Right cardiac atrium (tissue), 5 donors: ENCODE measurements at regions not wholly inside any gene's neighbourhood (a gene's known extent, or its start where the extent isn't known, plus 50 kb on each side); places are given as distances from the start of the nearest gene placed in this dataset.
"Not testable (repeated sequence)": the region's sequence is repeated elsewhere in the genome, so short reads cannot be mapped to it uniquely, and the experiment has no call there.

Experiments
- ATAC-seq, 2 donors: fragments of 200-7000 bp; cut with Tn5 transposase; one replicate each; pipeline versions ENCODE4 v1.8.0 to v1.9.1; 2020; ENCODE audit warnings: moderate library complexity in 2 of 2, mild to moderate bottlenecking in 1 of 2
- DNase-seq, 3 donors: peaks; one replicate each; pipeline ENCODE4 v3.0.0-alpha.2; 2020
- H3K27ac ChIP-seq: one replicate; pipeline ENCODE4 v1.5.1; 2013; ENCODE audit warnings: mild to moderate bottlenecking, low read length, control low read depth, moderate library complexity
- H3K27me3 ChIP-seq: one replicate; pipeline ENCODE4 v1.6.1; 2013; ENCODE audit not compliant: control insufficient read depth, insufficient read depth
- H3K4me1 ChIP-seq: one replicate; pipeline ENCODE4 v1.6.1; 2013; ENCODE audit warnings: low read length; ENCODE audit not compliant: control insufficient read depth, insufficient read depth
- H3K4me3 ChIP-seq: one replicate; pipeline ENCODE4 v1.5.1; 2013; ENCODE audit warnings: low read length, control low read depth
- H3K9me3 ChIP-seq: one replicate; pipeline ENCODE4 v1.6.1; 2013; ENCODE audit warnings: low read length; ENCODE audit not compliant: control insufficient read depth
- WGBS: extraction: QIAGEN DNeasy Blood & Tissue Kit; methylation state at CpG from one replicate; pipeline ENCODE4 v1.1.7; 2013; 5-methylcytosine and 5-hydroxymethylcytosine counted together
- intact Hi-C, 4 donors: fragments of 100-400 bp; cut with DNase I; formaldehyde crosslinking; loops; one replicate each; pipeline versions ENCODE4 v1.11.0 to v1.14.0; 2022 to 2023
- donor health status: healthy with polysubstance abuse.
- donor health status: DM: no; HTN: yes; CAD: no.
- donor health status: DM: no; HTN: no; CAD: no.
- donor health status: DM: no; HTN: yes; CAD: no; lungs with severe emphysema.
- donor health status: DM: yes; HTN: yes; CAD: no.

DNA sequence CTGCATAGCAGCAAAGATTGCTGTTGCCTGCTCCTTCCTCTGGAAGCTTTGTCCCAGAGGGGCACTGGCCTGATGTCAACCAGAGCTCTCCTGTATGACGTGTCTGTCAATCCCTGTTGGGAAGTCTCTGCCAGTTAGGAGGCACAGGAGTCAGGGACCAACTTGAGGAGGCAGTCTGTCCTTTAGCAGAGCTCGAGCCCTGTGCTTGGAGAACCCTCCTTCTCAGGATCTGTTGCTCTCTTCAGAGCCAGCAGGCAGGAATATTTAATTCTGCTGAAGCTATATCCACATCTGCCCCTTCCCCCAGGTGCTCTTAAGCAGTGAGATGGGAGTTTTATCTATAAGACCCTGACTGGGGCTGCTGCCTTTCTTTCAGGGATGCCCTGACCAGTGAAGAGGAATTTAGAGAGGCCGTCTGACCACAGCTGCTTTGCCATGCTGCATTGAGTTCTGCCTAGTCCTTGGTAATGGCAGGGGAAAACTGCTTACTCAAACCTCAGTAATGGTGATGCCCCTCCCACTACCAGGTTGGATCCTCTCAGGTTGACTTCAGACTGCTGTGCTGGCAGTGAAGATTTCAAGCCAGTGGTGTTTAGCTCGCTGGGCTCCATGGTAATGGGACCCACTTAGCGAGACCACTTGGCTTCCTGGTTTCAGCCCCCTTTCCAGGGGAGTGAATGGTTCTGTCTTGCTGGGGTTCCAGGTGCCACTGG lies 218.6 kb upstream of the SLC38A2 start:
- H3K4me1 ChIP-seq: no peaks in the 10 kb centered on the region
- H3K4me3 ChIP-seq: no peak overlapping the region
- H3K9me3 ChIP-seq: no peaks in the 10 kb centered on the region
- 91% methylated on average over 5 of the region's 5 CpGs for WGBS
- no peaks in the 10 kb centered on the region for H3K27me3 ChIP-seq
- no peak for ATAC-seq
- DNase-seq: no peak
- no peak overlapping the region for H3K27ac ChIP-seq
- intact Hi-C loops: no loop called here

DNA sequence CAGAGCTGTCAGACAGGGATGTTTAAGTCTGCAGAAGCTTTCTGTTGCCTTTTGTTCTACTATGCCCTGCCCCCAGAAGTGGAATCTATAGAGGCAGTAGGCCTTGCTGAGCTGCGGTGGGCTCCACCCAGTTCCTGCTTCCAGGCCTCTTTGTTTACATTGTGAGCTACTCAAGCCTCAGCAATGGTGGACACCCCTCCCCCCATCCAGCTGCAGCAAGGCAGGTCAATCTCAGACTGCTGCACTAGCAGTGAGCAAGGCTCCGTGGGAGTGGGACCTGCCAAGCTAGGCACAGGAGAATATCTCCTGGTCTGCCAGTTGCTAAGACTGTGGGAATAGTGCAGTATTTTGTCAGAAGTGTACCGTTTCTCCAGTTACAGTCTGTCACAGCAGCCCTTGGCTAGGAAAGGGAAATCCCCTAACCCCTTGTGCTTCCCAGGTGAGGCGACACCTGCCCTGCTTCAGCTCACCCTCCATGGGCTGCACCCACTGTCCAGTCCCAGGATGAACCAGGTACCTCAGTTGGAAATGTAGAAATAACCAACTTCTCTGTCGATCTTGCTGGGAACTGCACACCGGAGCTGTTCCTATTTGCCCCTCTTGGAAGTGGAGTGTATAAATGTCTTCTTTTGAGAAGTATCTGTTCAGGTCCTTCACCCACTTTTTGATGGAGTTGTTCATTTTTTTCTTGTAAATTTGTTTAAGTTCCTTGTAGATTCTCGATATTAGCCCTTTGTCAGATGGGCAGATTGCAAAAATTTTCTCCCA lies 213.5 kb upstream of the SLC38A2 start:
- H3K4me3 ChIP-seq: no peak overlapping the region
- H3K27ac ChIP-seq: no peak overlapping the region
- no peaks in the 10 kb centered on the region for H3K9me3 ChIP-seq
- WGBS: 82% methylated on average over 7 of the region's 7 CpGs
- DNase-seq: no peak
- intact Hi-C loops: no loop called here
- H3K4me1 ChIP-seq: no peaks in the 10 kb centered on the region
- ATAC-seq: no peak
- H3K27me3 ChIP-seq: no peaks in the 10 kb centered on the region

- 96% methylated on average over 4 of the region's 4 CpGs for WGBS
- DNase-seq, H3K27me3 ChIP-seq, H3K4me3 ChIP-seq, H3K9me3 ChIP-seq, H3K27ac ChIP-seq, intact Hi-C loops, ATAC-seq, H3K4me1 ChIP-seq: not testable (repeated sequence)
Observed at GRCh38 chr12:46584098-46584497, 211.5 kb upstream of the SLC38A2 start.

GRCh38 chr12:46581990-46582389 lies 209.4 kb upstream of the SLC38A2 start:
- ATAC-seq, intact Hi-C loops, H3K4me3 ChIP-seq, H3K27ac ChIP-seq, H3K9me3 ChIP-seq, DNase-seq, H3K27me3 ChIP-seq, H3K4me1 ChIP-seq: not testable (repeated sequence)
- WGBS: 95% methylated on average over 2 of the region's 2 CpGs

GRCh38 chr12:46580445-46580844 lies 207.9 kb upstream of the SLC38A2 start:
- WGBS: 88% methylated on average over 1 of the region's 1 CpG
- ATAC-seq: no peak
- no peaks in the 10 kb centered on the region for H3K4me1 ChIP-seq

DNA sequence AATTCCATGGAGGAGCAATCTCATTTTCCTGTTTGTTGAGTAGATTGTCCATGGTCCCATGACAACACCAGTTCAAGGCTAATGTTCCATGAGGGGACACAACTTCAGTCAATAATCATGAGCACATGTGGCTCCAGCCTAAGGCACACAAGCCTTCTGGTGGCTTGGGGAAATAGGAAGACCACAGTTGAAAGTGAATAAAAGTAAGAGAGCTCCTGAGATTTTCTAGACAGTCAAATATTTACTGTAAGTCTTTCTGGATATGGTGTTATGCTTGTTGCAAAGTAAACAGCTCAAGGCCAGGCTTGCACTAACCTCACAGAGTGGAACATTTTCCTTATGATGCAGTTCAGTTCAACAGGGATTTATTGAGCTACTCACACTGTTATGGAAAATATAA lies 206.9 kb upstream of the SLC38A2 start:
- H3K9me3 ChIP-seq: no peaks in the 10 kb centered on the region
- no peak overlapping the region for H3K27ac ChIP-seq
- intact Hi-C loops: no loop called here
- no peaks in the 10 kb centered on the region for H3K4me1 ChIP-seq
- H3K27me3 ChIP-seq: no peaks in the 10 kb centered on the region
- ATAC-seq (no peak), DNase-seq (no peak)
- H3K4me3 ChIP-seq: no peak overlapping the region

More at GRCh38 chr12:46580445-46580844, 207.9 kb upstream of the SLC38A2 start:
- Histone ChIP-seq H3K27ac (no peak overlapping the region), H3K4me3 (no peak overlapping the region), H3K9me3 (no peaks in the 10 kb centered on the region), H3K27me3 (no peaks in the 10 kb centered on the region)
- no peak for DNase-seq
- intact Hi-C loops: no loop called here

DNA sequence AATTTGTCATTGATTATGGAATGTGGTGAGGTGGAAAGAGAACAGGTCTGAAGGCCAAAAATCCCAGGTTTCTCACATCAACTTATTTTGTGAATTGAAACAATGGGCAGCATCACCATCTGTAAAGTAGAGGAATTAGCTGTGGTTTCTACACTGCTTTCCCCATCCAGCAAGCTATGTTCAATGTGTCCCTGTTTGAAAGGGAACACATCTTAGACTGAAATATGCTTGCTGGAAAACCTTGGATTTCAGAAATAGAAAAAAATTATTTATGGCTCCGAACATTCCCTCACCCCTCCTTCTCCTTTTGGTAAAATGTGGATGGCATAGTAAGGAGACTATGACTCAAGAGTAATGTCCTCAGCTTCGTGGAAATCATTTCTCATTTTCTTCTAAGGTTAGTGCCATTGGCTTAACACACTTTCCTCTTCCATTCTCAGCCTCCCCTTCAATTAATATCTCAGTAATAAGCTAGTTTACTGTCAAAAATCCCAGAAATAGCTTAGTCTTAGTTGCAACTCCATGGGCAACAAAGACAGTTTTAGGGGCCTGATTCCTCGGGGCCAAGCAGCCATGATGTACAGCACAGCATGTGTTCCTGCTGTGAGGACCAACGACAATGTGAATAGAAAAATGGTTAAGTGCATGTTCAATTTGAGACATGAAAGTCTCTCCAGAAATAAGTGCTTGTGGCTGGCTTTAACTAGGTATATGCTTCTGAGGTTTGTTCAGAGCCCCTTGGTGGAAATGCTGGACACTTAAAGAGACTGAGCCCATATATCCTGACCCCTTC lies 205.8 kb upstream of the SLC38A2 start:
- Histone ChIP-seq H3K27ac (no peak overlapping the region), H3K27me3 (no peaks in the 10 kb centered on the region), H3K4me3 (no peak overlapping the region), H3K9me3 (no peaks in the 10 kb centered on the region), H3K4me1 (no peaks in the 10 kb centered on the region)
- intact Hi-C loops: no loop called here
- ATAC-seq: no peak
- no peak for DNase-seq
- 77% methylated on average over 4 of the region's 4 CpGs for WGBS

DNA sequence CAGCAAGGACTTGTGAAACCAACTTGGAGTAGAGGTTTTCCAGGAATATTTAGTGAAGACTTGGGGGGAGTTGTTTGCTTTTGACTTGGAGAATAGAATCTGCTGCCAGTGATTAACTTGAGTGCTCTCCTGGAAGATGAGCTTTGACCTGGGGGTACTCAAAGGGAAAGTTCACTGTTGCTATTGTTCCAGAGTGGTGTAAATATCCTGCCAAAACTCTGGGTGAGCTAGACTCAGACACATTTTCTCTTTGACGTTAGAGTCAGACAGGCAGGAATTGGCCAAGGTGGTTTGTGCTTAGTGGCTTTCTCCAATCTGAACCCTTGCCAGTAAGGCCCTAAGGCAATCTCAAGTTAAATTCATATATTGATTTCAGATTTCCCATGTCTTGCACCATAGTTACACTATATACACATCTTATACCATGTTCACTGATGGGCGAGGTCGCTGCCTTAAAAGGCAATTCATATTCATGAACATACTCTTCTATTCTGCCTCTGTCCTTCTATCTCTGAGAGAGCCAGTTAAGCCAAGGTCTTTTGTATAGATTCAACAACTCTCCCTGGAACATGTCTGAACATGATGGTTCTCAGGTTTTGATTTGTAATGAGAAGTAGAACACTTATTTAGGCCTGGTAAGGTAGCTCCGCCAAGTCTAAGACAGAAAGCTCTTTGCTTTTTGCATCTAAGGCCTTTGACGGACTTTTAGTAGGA lies 204.6 kb upstream of the SLC38A2 start:
- no peak for ATAC-seq
- H3K9me3 ChIP-seq: no peaks in the 10 kb centered on the region
- WGBS: 84% methylated on average over 5 of the region's 5 CpGs
- H3K4me1 ChIP-seq: no peaks in the 10 kb centered on the region
- intact Hi-C loops: no loop called here
- no peak overlapping the region for H3K27ac ChIP-seq
- no peak overlapping the region for H3K4me3 ChIP-seq
- peak in 1 of 3 donors; percentile 1 for DNase-seq
- H3K27me3 ChIP-seq: no peaks in the 10 kb centered on the region

- WGBS: 48% methylated on average over 2 of the region's 2 CpGs
Observed at GRCh38 chr12:46574847-46575246, 202.3 kb upstream of the SLC38A2 start.

DNA sequence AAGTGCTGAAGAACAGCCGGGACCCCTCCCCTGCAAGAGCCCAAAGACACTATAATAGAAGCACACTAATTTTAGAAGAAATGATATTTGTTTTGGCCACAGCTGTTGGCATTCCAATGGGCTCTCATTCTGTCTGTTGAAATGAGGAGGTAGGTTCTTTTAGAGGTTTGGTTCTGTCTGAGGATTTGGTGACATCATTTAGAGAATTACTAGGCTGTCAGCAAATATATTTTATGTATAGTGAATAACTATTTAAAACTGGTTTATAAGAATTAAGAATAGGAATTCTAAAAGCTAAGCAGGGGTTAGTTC lies 200.7 kb upstream of the SLC38A2 start:
- Histone ChIP-seq H3K27ac (no peak overlapping the region), H3K4me1 (no peaks in the 10 kb centered on the region), H3K4me3 (no peak overlapping the region), H3K9me3 (no peaks in the 10 kb centered on the region), H3K27me3 (no peaks in the 10 kb centered on the region)
- DNase-seq (peak in 1 of 3 donors; percentile 20), ATAC-seq (peak in 1 of 2 donors; percentile 38)
- intact Hi-C loops: no loop called here
- 30% methylated on average over 1 of the region's 1 CpG for WGBS

More at GRCh38 chr12:46574847-46575246, 202.3 kb upstream of the SLC38A2 start:
- no peak for ATAC-seq
- Histone ChIP-seq H3K27me3 (no peaks in the 10 kb centered on the region), H3K9me3 (no peaks in the 10 kb centered on the region), H3K4me1 (no peaks in the 10 kb centered on the region), H3K4me3 (no peak overlapping the region), H3K27ac (no peak overlapping the region)
- intact Hi-C loops: no loop called here
- DNase-seq: no peak
